Sigmoid colon (tissue), 4 donors: ENCODE measurements at regions not wholly inside any gene's neighbourhood (a gene's known extent, or its start where the extent isn't known, plus 50 kb on each side); places are given as distances from the start of the nearest gene placed in this dataset.

Experiments
- CTCF ChIP-seq, 4 experiments: fragments of 450-650 bp in 3 of 4; fragments of 200-600 bp in 1 of 4; IDR thresholded peaks; one replicate each; pipeline ENCODE4 v1.5.1; 2016 to 2019; ENCODE audit warnings: antibody characterized with exemption in 4 of 4, mild to moderate bottlenecking in 3 of 4, moderate library complexity in 2 of 4
- EP300 ChIP-seq, 4 donors: sonication (generic); formaldehyde crosslinking; IDR thresholded peaks; one replicate each; pipeline ENCODE4 v1.6.1; 2017; ENCODE audit warnings: antibody characterized with exemption in 4 of 4
- POLR2A ChIP-seq, 2 donors: fragments of 450-650 bp; IDR thresholded peaks; one replicate each; pipeline ENCODE4 v1.6.1; 2016; ENCODE audit warnings: antibody characterized with exemption in 2 of 2, mild to moderate bottlenecking in 2 of 2, moderate library complexity in 2 of 2
- POLR2AphosphoS5 ChIP-seq, 4 donors: sonication (generic); formaldehyde crosslinking; IDR thresholded peaks; one replicate each; pipeline ENCODE4 v1.6.1; 2017; ENCODE audit warnings: antibody characterized with exemption in 4 of 4

GRCh38 chr3:25350725-25351114 lies 77.3 kb upstream of the RARB start:
- TF ChIP-seq CTCF (IDR thresholded peaks at IDR 0.05) (no peak), POLR2A (IDR thresholded peaks at IDR 0.05) (no peak), EP300 (IDR thresholded peaks at IDR 0.05) (no peak), POLR2AphosphoS5 (IDR thresholded peaks at IDR 0.05) (no peak)
